ENCODE measurements at regions not wholly inside any gene's neighbourhood (a gene's known extent, or its start where the extent isn't known, plus 50 kb on each side); places are given as distances from the start of the nearest gene placed in this dataset.
"Not testable (repeated sequence)": the region's sequence is repeated elsewhere in the genome, so short reads cannot be mapped to it uniquely, and the experiment has no call there.

GRCh38 chr6:68024570-68025269 is 610.4 kb upstream of the ADGRB3 start:
- Histone ChIP-seq H3K27me3 (ENCODE audit: control insufficient read depth in 3 of 3, insufficient read depth in 3 of 3, low read length in 3 of 3) (no peaks in the 10 kb centered on the region), H3K4me1 (ENCODE audit: control insufficient read depth in 3 of 3, insufficient read depth in 3 of 3, low read length in 3 of 3) (no peaks in the 10 kb centered on the region), H3K9ac (ENCODE audit: low read depth in 1 of 3, low read length in 3 of 3) (no peak overlapping the region), H3K36me3 (ENCODE audit: control insufficient read depth in 3 of 3, insufficient read depth in 3 of 3, low read length in 3 of 3) (no peaks in the 10 kb centered on the region), H3K27ac (ENCODE audit: low read depth, low read length) (no peak overlapping the region), H3K9me3 (ENCODE audit: control insufficient read depth in 3 of 3, low read length in 3 of 3) (no peaks in the 10 kb centered on the region), H3K4me3 (ENCODE audit: low read length in 3 of 3) (no peak overlapping the region)

- not testable (repeated sequence) for H3K4me3 ChIP-seq (ENCODE audit: low read length in 3 of 3); H3K9me3 ChIP-seq (ENCODE audit: control insufficient read depth in 3 of 3, low read length in 3 of 3); H3K27me3 ChIP-seq (ENCODE audit: control insufficient read depth in 3 of 3, insufficient read depth in 3 of 3, low read length in 3 of 3); H3K36me3 ChIP-seq (ENCODE audit: control insufficient read depth in 3 of 3, insufficient read depth in 3 of 3, low read length in 3 of 3); H3K27ac ChIP-seq (ENCODE audit: low read depth, low read length); H3K9ac ChIP-seq (ENCODE audit: low read depth in 1 of 3, low read length in 3 of 3); H3K4me1 ChIP-seq (ENCODE audit: control insufficient read depth in 3 of 3, insufficient read depth in 3 of 3, low read length in 3 of 3)
These were observed 612.1 kb upstream of the ADGRB3 start for GRCh38 chr6:68022968-68023367.

- Histone ChIP-seq H3K36me3 (ENCODE audit: control insufficient read depth in 3 of 3, insufficient read depth in 3 of 3, low read length in 3 of 3) (no peaks in the 10 kb centered on the region), H3K9me3 (ENCODE audit: control insufficient read depth in 3 of 3, low read length in 3 of 3) (no peaks in the 10 kb centered on the region), H3K4me1 (ENCODE audit: control insufficient read depth in 3 of 3, insufficient read depth in 3 of 3, low read length in 3 of 3) (no peaks in the 10 kb centered on the region), H3K9ac (ENCODE audit: low read depth in 1 of 3, low read length in 3 of 3) (no peak overlapping the region), H3K4me3 (ENCODE audit: low read length in 3 of 3) (no peak overlapping the region), H3K27ac (ENCODE audit: low read depth, low read length) (no peak overlapping the region), H3K27me3 (ENCODE audit: control insufficient read depth in 3 of 3, insufficient read depth in 3 of 3, low read length in 3 of 3) (no peaks in the 10 kb centered on the region)
These were observed 621.1 kb upstream of the ADGRB3 start for GRCh38 chr6:68013780-68014515.

GRCh38 chr6:68012822-68013221 is 622.3 kb upstream of the ADGRB3 start:
- no peaks in the 10 kb centered on the region for H3K9me3 ChIP-seq (ENCODE audit: control insufficient read depth in 3 of 3, low read length in 3 of 3)
- no peak overlapping the region for H3K9ac ChIP-seq (ENCODE audit: low read depth in 1 of 3, low read length in 3 of 3)
- H3K36me3 ChIP-seq (ENCODE audit: control insufficient read depth in 3 of 3, insufficient read depth in 3 of 3, low read length in 3 of 3): no peaks in the 10 kb centered on the region
- H3K4me1 ChIP-seq (ENCODE audit: control insufficient read depth in 3 of 3, insufficient read depth in 3 of 3, low read length in 3 of 3): no peaks in the 10 kb centered on the region
- H3K4me3 ChIP-seq (ENCODE audit: low read length in 3 of 3): no peak overlapping the region
- H3K27ac ChIP-seq (ENCODE audit: low read depth, low read length): no peak overlapping the region
- no peaks in the 10 kb centered on the region for H3K27me3 ChIP-seq (ENCODE audit: control insufficient read depth in 3 of 3, insufficient read depth in 3 of 3, low read length in 3 of 3)

DNA sequence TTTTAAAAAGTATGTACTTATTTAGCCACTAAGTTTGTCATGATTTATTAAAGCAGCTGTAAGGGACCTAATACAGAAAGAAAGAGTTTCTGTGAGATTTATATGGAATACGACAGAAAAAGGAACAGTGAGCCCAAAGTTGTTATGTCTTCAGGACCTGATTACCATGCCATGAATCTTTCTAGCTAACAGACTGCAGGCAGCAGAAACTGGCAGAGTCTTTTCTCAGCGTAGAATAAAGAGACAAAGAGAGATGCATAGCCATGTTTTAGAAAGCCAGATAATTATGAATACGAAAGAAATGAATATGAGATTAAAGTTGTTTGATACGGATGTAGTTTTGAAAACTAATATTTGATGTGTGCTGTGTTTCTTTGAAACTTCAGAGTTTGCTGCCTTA is 624.1 kb upstream of the ADGRB3 start:
- H3K9me3 ChIP-seq (ENCODE audit: control insufficient read depth in 3 of 3, low read length in 3 of 3): no peaks in the 10 kb centered on the region
- no peaks in the 10 kb centered on the region for H3K27me3 ChIP-seq (ENCODE audit: control insufficient read depth in 3 of 3, insufficient read depth in 3 of 3, low read length in 3 of 3)
- no peaks in the 10 kb centered on the region for H3K36me3 ChIP-seq (ENCODE audit: control insufficient read depth in 3 of 3, insufficient read depth in 3 of 3, low read length in 3 of 3)
- no peaks in the 10 kb centered on the region for H3K4me1 ChIP-seq (ENCODE audit: control insufficient read depth in 3 of 3, insufficient read depth in 3 of 3, low read length in 3 of 3)
- no peak overlapping the region for H3K27ac ChIP-seq (ENCODE audit: low read depth, low read length)
- H3K9ac ChIP-seq (ENCODE audit: low read depth in 1 of 3, low read length in 3 of 3): no peak overlapping the region
- no peak overlapping the region for H3K4me3 ChIP-seq (ENCODE audit: low read length in 3 of 3)

DNA sequence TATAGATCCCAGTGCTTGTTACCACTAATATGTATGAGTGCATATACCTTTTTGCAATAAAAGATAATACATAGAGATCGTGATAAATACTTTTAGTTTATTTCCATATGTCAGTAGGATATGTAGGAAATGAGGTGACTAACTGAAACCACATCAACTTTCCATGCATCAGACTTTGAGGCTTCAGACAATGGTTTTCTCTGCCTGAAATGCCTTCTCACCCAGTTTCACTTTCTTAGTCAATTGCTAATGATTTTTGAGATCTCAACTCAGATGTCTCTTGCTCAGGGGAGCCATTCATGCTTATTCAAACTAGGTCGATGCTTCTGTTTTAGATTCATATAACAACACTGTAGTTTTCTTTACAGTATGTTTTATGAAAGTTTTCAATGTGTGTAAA is 626.6 kb upstream of the ADGRB3 start:
- Histone ChIP-seq H3K4me1 (ENCODE audit: control insufficient read depth in 3 of 3, insufficient read depth in 3 of 3, low read length in 3 of 3) (no peaks in the 10 kb centered on the region), H3K9ac (ENCODE audit: low read depth in 1 of 3, low read length in 3 of 3) (no peak overlapping the region), H3K27me3 (ENCODE audit: control insufficient read depth in 3 of 3, insufficient read depth in 3 of 3, low read length in 3 of 3) (no peaks in the 10 kb centered on the region), H3K27ac (ENCODE audit: low read depth, low read length) (no peak overlapping the region), H3K9me3 (ENCODE audit: control insufficient read depth in 3 of 3, low read length in 3 of 3) (no peaks in the 10 kb centered on the region), H3K36me3 (ENCODE audit: control insufficient read depth in 3 of 3, insufficient read depth in 3 of 3, low read length in 3 of 3) (no peaks in the 10 kb centered on the region), H3K4me3 (ENCODE audit: low read length in 3 of 3) (no peak overlapping the region)

- Histone ChIP-seq H3K36me3 (ENCODE audit: control insufficient read depth in 3 of 3, insufficient read depth in 3 of 3, low read length in 3 of 3) (no peaks in the 10 kb centered on the region), H3K4me1 (ENCODE audit: control insufficient read depth in 3 of 3, insufficient read depth in 3 of 3, low read length in 3 of 3) (no peaks in the 10 kb centered on the region), H3K4me3 (ENCODE audit: low read length in 3 of 3) (no peak overlapping the region), H3K9me3 (ENCODE audit: control insufficient read depth in 3 of 3, low read length in 3 of 3) (no peaks in the 10 kb centered on the region), H3K27ac (ENCODE audit: low read depth, low read length) (no peak overlapping the region), H3K27me3 (ENCODE audit: control insufficient read depth in 3 of 3, insufficient read depth in 3 of 3, low read length in 3 of 3) (no peaks in the 10 kb centered on the region), H3K9ac (ENCODE audit: low read depth in 1 of 3, low read length in 3 of 3) (no peak overlapping the region)
These were observed 627.4 kb upstream of the ADGRB3 start for GRCh38 chr6:68007717-68008116.

DNA sequence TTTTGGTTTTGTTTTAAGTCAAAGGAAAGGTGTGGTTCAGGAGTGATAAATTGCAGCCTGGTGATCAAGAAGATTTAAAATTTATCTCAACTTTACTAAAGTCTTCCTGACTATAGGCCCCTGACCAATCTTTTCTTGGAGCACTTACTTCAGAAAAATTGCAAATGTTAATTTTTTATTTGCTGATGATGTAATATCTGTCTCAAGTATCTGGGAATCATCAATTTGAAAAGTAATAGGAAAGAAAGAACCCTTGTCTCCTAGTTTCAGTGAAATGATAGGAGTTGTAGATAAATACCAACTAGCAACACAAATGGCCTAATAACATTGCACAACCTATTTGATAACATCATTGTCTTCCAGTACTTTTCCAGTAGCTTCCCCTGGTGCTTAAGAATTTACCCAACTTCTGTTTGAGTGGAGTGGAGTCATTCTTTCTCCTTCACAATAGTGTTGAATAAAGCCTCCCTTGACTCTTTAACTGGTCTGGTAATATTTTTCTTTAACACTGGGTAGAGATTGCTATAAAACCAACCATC is 648.3 kb upstream of the ADGRB3 start:
- H3K4me1 ChIP-seq (ENCODE audit: control insufficient read depth in 3 of 3, insufficient read depth in 3 of 3, low read length in 3 of 3): no peaks in the 10 kb centered on the region
- no peaks in the 10 kb centered on the region for H3K9me3 ChIP-seq (ENCODE audit: control insufficient read depth in 3 of 3, low read length in 3 of 3)
- no peak overlapping the region for H3K9ac ChIP-seq (ENCODE audit: low read depth in 1 of 3, low read length in 3 of 3)
- H3K27ac ChIP-seq (ENCODE audit: low read depth, low read length): no peak overlapping the region
- no peaks in the 10 kb centered on the region for H3K36me3 ChIP-seq (ENCODE audit: control insufficient read depth in 3 of 3, insufficient read depth in 3 of 3, low read length in 3 of 3)
- H3K27me3 ChIP-seq (ENCODE audit: control insufficient read depth in 3 of 3, insufficient read depth in 3 of 3, low read length in 3 of 3): no peaks in the 10 kb centered on the region
- H3K4me3 ChIP-seq (ENCODE audit: low read length in 3 of 3): no peak overlapping the region

GRCh38 chr6:67976486-67976885 is 658.6 kb upstream of the ADGRB3 start:
- Histone ChIP-seq H3K9me3 (ENCODE audit: control insufficient read depth in 3 of 3, low read length in 3 of 3) (no peaks in the 10 kb centered on the region), H3K9ac (ENCODE audit: low read depth in 1 of 3, low read length in 3 of 3) (no peak overlapping the region), H3K27ac (ENCODE audit: low read depth, low read length) (no peak overlapping the region), H3K36me3 (ENCODE audit: control insufficient read depth in 3 of 3, insufficient read depth in 3 of 3, low read length in 3 of 3) (no peaks in the 10 kb centered on the region), H3K4me3 (ENCODE audit: low read length in 3 of 3) (no peak overlapping the region), H3K27me3 (ENCODE audit: control insufficient read depth in 3 of 3, insufficient read depth in 3 of 3, low read length in 3 of 3) (no peaks in the 10 kb centered on the region), H3K4me1 (ENCODE audit: control insufficient read depth in 3 of 3, insufficient read depth in 3 of 3, low read length in 3 of 3) (no peaks in the 10 kb centered on the region)

GRCh38 chr6:67974931-67975330 is 660.2 kb upstream of the ADGRB3 start:
- Histone ChIP-seq H3K27ac (ENCODE audit: low read depth, low read length) (no peak overlapping the region), H3K36me3 (ENCODE audit: control insufficient read depth in 3 of 3, insufficient read depth in 3 of 3, low read length in 3 of 3) (no peaks in the 10 kb centered on the region), H3K9me3 (ENCODE audit: control insufficient read depth in 3 of 3, low read length in 3 of 3) (no peaks in the 10 kb centered on the region), H3K27me3 (ENCODE audit: control insufficient read depth in 3 of 3, insufficient read depth in 3 of 3, low read length in 3 of 3) (no peaks in the 10 kb centered on the region), H3K4me1 (ENCODE audit: control insufficient read depth in 3 of 3, insufficient read depth in 3 of 3, low read length in 3 of 3) (no peaks in the 10 kb centered on the region), H3K4me3 (ENCODE audit: low read length in 3 of 3) (no peak overlapping the region), H3K9ac (ENCODE audit: low read depth in 1 of 3, low read length in 3 of 3) (no peak overlapping the region)
